SK-N-DZ (cell line): ENCODE measurements at regions not wholly inside any gene's neighbourhood (a gene's known extent, or its start where the extent isn't known, plus 50 kb on each side); places are given as distances from the start of the nearest gene placed in this dataset.

Experiments
- DNase-seq: peaks from one replicate; pipeline ENCODE4 v3.0.0-alpha.2; 2015; ENCODE audit warnings: low spot score

DNA sequence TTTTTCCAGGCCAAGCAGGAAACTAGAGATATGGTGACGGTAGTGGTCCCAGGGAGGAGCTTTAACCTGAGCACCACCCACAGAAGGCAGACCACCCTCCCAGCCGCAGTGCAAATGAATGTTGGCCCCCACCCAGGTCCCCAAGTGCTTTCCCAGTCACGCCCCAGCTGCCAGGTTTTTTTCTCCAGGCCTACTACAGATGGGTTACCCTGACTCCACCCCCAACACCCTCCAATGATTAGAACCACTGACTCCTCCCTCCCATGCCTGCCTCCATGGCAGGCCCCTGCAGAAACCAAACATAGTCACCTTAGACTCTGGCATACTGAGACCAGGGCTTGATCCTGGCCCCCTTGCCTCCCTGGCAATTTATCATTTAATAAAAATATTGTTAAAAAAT is 58.7 kb upstream of the CHST1 start:
- DNase-seq: no peak

DNA sequence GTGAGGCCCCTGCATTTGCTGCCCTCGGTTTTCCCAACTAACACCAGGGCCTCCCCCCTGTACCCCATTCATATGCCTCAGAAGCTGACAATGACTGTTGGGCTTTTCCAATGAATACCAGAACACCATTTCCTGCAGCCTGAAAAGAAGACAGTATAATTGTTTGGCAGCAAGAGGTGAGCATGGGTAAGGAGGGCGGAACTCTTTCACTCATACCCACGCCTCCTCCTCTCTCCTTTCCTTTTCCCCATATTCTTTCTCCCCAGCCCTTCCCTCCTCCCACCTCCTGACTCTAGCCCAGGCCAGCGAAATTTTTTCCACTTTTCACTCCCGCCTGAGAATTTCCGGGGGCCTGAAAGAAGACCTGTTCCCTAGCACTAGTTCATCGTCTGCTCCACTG is 58.0 kb upstream of the CHST1 start:
- DNase-seq: no peak

DNA sequence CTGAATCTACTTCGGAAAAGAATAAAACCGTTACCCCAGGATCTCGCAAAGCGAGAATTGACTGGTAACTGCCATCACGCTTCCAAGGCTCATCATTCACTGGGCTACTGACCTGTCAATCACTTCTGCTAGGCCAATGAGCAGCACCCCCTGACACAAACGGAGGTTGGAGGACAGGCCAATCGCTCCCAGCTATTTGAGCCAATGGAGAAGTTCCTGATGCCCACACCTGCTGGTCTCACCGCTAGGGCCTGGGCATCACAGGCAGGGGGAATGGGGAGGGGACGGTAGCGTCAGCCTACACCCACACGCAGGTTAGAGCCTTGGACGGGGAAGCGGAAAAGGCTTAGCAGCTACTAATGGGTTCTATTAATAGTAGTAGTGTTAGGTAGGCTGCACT is 56.7 kb upstream of the CHST1 start:
- no peak for DNase-seq

DNA sequence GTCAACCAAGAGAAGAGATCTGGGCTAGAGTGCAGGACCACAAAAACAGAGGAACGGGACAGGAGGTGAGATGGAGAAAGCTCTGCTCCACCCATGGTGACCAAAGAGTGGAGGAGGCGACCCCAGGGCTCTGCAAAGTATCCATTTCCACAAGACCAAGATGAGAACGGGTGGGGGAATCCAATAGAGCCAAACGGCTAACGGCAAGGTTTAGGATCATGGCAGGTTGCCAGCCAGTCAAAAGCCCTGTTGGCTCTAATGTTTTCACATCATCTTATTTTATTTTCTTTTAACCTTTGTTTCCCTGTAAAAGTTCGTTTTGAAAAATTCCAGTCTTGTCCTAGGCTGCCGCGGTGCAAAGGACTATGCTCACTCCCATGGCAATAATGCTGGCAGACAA is 52.1 kb upstream of the CHST1 start:
- no peak for DNase-seq

DNA sequence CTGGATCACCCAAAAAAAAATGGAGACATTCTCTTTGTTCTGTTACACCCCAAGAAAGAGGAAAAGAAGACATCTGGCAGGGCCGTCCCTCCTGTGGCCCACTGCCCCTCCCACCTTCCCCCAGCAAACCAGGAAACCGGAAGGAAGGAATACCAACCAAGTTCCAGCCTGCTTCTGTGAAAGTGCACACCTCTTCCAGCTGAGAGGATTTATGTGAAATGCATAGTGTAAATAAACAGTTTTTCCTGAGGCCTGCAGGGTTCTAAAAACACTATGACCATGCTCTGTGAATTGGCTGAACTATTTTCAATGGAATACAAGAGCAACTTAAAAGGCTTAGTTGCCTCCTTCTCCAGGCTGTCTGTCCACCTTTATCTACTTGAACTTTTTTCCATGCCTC is 50.0 kb upstream of the CHST1 start:
- DNase-seq: no peak
